ENCODE measurements at regions not wholly inside any gene's neighbourhood (a gene's known extent, or its start where the extent isn't known, plus 50 kb on each side); places are given as distances from the start of the nearest gene placed in this dataset.
"Not testable (repeated sequence)": the region's sequence is repeated elsewhere in the genome, so short reads cannot be mapped to it uniquely, and the experiment has no call there.

- DNase-seq, result no peak
Observed at GRCh38 chr7:138169441-138169851, 93.2 kb downstream of the AKR1D1 start.

GRCh38 chr7:138170298-138170697 lies 94.0 kb downstream of the AKR1D1 start:
- DNase-seq, result no peak

GRCh38 chr7:138170959-138171703 lies 94.9 kb downstream of the AKR1D1 start:
- no peak for DNase-seq

GRCh38 chr7:138173548-138173947 lies 97.3 kb downstream of the AKR1D1 start:
- DNase-seq, result no peak

GRCh38 chr7:138176060-138176459 lies 99.8 kb downstream of the AKR1D1 start:
- DNase-seq, result no peak

GRCh38 chr7:138184191-138184590 lies 107.9 kb downstream of the AKR1D1 start:
- no peak for DNase-seq

- DNase-seq, result no peak
Observed at GRCh38 chr7:138185132-138185908, 109.1 kb downstream of the AKR1D1 start.

GRCh38 chr7:138186951-138187351 lies 110.7 kb downstream of the AKR1D1 start:
- DNase-seq, result peak; percentile 21

- no peak for DNase-seq
Observed at GRCh38 chr7:138188290-138188858, 112.1 kb downstream of the AKR1D1 start.

- DNase-seq, result no peak
Observed at GRCh38 chr7:138194567-138194966, 118.3 kb downstream of the AKR1D1 start.

- no peak for DNase-seq
Observed at GRCh38 chr7:138195151-138195571, 118.9 kb downstream of the AKR1D1 start.

GRCh38 chr7:138196503-138196946 lies 120.3 kb downstream of the AKR1D1 start:
- DNase-seq, result peak; percentile 16

- DNase-seq, result no peak
Observed at GRCh38 chr7:138196971-138197896, 121.0 kb downstream of the AKR1D1 start.

- DNase-seq, result no peak
Observed at GRCh38 chr7:138204285-138204981, 128.2 kb downstream of the AKR1D1 start.

GRCh38 chr7:138204982-138205298 lies 128.7 kb downstream of the AKR1D1 start:
- no peak for DNase-seq

GRCh38 chr7:138205614-138206150 lies 129.4 kb downstream of the AKR1D1 start:
- no peak for DNase-seq

GRCh38 chr7:138207555-138207971 lies 131.3 kb downstream of the AKR1D1 start:
- no peak for DNase-seq

GRCh38 chr7:138208142-138208570 lies 131.9 kb downstream of the AKR1D1 start:
- DNase-seq, result no peak

GRCh38 chr7:138208864-138209263 lies 132.6 kb downstream of the AKR1D1 start:
- DNase-seq, result no peak

- no peak for DNase-seq
Observed at GRCh38 chr7:138212314-138212713, 136.1 kb downstream of the AKR1D1 start.

GRCh38 chr7:138214926-138215325 lies 138.7 kb downstream of the AKR1D1 start:
- no peak for DNase-seq

- not testable (repeated sequence) for DNase-seq
Observed at GRCh38 chr7:138220321-138220720, 144.1 kb downstream of the AKR1D1 start.
